ENCODE measurements at regions not wholly inside any gene's neighbourhood (a gene's known extent, or its start where the extent isn't known, plus 50 kb on each side); places are given as distances from the start of the nearest gene placed in this dataset.

GRCh38 chr4:180152831-180153230 lies 2090.4 kb upstream of the TENM3 start:
- TF ChIP-seq, protein P1, sequence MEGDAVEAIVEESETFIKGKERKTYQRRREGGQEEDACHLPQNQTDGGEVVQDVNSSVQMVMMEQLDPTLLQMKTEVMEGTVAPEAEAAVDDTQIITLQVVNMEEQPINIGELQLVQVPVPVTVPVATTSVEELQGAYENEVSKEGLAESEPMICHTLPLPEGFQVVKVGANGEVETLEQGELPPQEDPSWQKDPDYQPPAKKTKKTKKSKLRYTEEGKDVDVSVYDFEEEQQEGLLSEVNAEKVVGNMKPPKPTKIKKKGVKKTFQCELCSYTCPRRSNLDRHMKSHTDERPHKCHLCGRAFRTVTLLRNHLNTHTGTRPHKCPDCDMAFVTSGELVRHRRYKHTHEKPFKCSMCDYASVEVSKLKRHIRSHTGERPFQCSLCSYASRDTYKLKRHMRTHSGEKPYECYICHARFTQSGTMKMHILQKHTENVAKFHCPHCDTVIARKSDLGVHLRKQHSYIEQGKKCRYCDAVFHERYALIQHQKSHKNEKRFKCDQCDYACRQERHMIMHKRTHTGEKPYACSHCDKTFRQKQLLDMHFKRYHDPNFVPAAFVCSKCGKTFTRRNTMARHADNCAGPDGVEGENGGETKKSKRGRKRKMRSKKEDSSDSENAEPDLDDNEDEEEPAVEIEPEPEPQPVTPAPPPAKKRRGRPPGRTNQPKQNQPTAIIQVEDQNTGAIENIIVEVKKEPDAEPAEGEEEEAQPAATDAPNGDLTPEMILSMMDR (IDR thresholded peaks at IDR 0.05 in 2 of 3, conservative IDR thresholded peaks at IDR 0.05 in 1 of 3; ENCODE audit: borderline replicate concordance in 1 of 3, insufficient read depth in 1 of 3, low read depth in 2 of 3, low read length in 2 of 3): no peak
- TF ChIP-seq POLR2A (IDR thresholded peaks at IDR 0.05; ENCODE audit: borderline replicate concordance, extremely low read depth, insufficient read depth, insufficient read length) (no peak), POLR2AphosphoS5 (IDR thresholded peaks at IDR 0.05; ENCODE audit: low read depth, low read length) (no peak)

Measured in HCT116 (cell line).